GM12872 (cell line): ENCODE measurements at regions not wholly inside any gene's neighbourhood (a gene's known extent, or its start where the extent isn't known, plus 50 kb on each side); places are given as distances from the start of the nearest gene placed in this dataset.

Experiments
- TF ChIP-seq, protein P1 (sequence below): IDR thresholded peaks from 3 replicates; pipeline ENCODE4 v1.5.1; 2011; ENCODE audit warnings: low read depth, mild to moderate bottlenecking, low read length, moderate library complexity; ENCODE audit not compliant: insufficient read depth

DNA sequence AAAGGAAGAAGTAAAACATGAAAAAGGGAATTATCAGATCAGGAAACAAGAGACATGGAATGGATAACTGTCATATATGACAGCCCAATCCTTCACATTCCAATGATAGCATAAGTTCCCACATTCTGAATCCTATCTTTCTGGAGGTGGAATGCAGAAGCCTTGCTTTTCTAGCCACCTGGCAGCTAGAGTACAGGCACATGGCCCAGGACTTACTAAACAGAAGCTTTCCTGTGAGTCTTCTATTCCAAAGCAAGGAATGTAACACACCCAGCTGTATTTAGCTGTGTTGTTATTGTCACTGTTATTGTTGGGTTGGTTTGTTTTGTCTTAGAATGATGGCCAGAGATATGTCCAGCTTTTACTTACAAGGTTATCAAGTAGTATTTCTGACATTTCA, 780.5 kb upstream of the ZNF608 start:
- TF ChIP-seq, protein P1, sequence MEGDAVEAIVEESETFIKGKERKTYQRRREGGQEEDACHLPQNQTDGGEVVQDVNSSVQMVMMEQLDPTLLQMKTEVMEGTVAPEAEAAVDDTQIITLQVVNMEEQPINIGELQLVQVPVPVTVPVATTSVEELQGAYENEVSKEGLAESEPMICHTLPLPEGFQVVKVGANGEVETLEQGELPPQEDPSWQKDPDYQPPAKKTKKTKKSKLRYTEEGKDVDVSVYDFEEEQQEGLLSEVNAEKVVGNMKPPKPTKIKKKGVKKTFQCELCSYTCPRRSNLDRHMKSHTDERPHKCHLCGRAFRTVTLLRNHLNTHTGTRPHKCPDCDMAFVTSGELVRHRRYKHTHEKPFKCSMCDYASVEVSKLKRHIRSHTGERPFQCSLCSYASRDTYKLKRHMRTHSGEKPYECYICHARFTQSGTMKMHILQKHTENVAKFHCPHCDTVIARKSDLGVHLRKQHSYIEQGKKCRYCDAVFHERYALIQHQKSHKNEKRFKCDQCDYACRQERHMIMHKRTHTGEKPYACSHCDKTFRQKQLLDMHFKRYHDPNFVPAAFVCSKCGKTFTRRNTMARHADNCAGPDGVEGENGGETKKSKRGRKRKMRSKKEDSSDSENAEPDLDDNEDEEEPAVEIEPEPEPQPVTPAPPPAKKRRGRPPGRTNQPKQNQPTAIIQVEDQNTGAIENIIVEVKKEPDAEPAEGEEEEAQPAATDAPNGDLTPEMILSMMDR = no peak

DNA sequence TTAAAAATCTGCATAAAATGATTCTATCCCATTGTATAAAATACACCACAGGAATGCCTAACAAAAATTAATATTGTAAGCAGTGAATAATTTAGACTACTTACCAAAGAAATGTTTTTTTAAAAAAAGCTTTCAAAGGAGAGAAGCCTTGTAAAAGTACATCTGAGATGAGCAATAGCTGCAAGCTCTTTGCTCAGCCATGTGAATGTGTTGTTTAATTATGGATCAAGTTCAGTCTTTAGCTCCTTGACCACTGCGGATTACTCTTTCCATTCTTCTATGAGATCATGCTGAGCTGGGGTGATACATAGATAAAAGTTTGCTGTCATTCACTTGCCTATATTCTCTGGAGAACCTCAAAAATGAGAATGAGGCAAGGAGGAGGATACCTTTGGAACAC, 782.4 kb upstream of the ZNF608 start:
- TF ChIP-seq, protein P1 = no peak

DNA sequence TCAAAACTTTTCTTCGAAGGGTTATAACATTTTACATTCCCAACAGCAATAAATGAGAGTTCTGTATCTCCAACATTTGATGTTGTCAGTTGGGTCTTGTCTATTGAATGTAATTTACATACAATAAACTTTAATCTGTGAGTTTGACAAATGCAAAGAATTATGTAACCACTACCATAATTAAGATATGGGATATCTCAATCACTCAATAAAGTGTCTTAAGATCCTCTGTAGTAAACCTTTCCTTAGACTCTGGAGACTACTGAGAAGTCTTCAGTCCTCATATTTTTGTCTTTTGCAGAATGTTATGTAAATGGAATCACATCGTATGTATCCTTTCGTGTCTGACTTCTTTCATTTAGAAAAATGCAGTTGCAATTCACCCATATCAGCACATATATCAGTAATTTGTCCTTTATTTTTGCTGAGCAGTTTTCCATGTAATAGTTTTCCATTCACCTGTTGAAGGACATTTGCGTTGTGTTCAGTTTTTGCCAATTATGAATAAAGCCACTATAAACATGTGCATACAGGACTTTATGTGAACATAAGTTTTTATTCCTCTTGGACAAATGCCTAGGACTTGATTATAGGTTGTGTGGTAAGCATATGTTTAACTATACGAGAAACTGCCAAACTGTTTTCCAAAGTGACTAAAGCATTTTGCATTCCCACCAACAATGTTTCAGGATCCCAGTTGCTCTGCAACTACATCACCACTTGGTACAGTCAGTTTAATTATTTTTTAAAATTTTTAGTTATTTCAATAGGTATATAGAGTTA, 784.6 kb upstream of the ZNF608 start:
- TF ChIP-seq, protein P1 = no peak

DNA sequence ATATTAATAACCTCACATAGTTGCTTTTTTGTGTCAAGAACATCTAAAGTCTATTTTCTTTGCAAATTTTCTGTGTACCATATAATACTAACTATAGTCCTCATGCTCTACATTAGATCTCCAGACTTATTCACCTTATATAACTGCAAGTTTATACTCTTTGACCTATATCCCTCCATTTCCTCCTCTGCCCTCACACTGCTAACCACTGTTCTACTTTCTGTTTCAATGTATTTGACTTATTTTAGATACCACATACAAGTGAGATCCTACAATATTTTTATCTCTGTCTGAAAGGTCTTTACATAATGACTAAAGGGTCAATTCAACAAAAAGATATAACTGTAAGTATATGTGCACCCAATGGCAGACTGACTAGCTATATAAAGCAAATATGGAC, 789.7 kb upstream of the ZNF608 start:
- TF ChIP-seq, protein P1 = no peak

DNA sequence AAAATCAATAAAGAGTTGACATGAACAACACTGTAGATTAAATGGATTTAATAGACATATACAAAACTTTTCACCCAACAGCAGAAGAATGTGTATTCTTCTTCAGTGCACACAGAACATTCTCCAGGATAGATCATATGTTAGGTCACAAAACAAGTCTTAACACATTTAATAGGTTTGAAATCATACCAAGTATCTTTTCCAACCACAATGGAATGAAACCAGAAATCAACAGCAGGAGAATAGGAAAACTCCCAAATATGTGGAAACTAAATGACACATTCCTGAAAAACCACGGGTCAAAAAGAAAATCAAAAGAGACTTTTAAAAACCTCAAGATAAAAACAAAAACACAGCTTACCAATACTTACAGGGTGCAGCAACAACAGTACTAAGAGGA, 790.1 kb upstream of the ZNF608 start:
- TF ChIP-seq, protein P1 = no peak

GRCh38 chr5:125537661-125538060, 791.2 kb upstream of the ZNF608 start:
- TF ChIP-seq, protein P1 = no peak

GRCh38 chr5:125538469-125538868, 792.0 kb upstream of the ZNF608 start:
- TF ChIP-seq, protein P1 = no peak
